Mucosa of descending colon (tissue), 3 donors: ENCODE measurements at regions not wholly inside any gene's neighbourhood (a gene's known extent, or its start where the extent isn't known, plus 50 kb on each side); places are given as distances from the start of the nearest gene placed in this dataset.
A peak's percentile ranks its signal among the peaks of the same experiment; 100 is the strongest.

Experiments
- ATAC-seq: fragments of 200-7000 bp; cut with Tn5 transposase; one replicate; pipeline ENCODE4 v1.9.1; 2020; ENCODE audit warnings: mild to moderate bottlenecking, moderate library complexity
- DNase-seq, 3 donors: peaks; one replicate each; pipeline ENCODE4 v3.0.0-alpha.2; 2020
- H3K36me3 ChIP-seq: fragments of 200-600 bp; one replicate; pipeline ENCODE4 v1.8.0; 2021; ENCODE audit warnings: low read depth, mild to moderate bottlenecking
- H3K4me1 ChIP-seq: fragments of 200-600 bp; one replicate; pipeline ENCODE4 v1.8.0; 2021; ENCODE audit warnings: low read depth, mild to moderate bottlenecking
- H3K4me3 ChIP-seq: fragments of 200-600 bp; one replicate; pipeline ENCODE4 v1.8.0; 2021; ENCODE audit warnings: mild to moderate bottlenecking
- H3K9me3 ChIP-seq: fragments of 200-600 bp; one replicate; pipeline ENCODE4 v1.8.0; 2021; ENCODE audit warnings: mild to moderate bottlenecking
- CTCF ChIP-seq: fragments of 200-600 bp; IDR thresholded peaks from one replicate; pipeline ENCODE4 v1.8.0; 2022; ENCODE audit warnings: antibody characterized with exemption, mild to moderate bottlenecking
- intact Hi-C, 2 donors: fragments of 100-400 bp; cut with DNase I in 1 of 2; cut with micrococcal nuclease in 1 of 2; formaldehyde crosslinking; loops; one replicate each; pipeline versions ENCODE4 v1.11.0 to v1.11.1; 2022; cut with DNase I, micrococcal nuclease
- donor health status: DM: no; HTN: no; CAD: no; lungs with moderate emphysema.
- donor health status: DM: no; HTN: no; CAD: no.
- donor health status: DM: no; HTN: yes; CAD: no.

GRCh38 chr6:1136415-1136774, 175.5 kb upstream of the FOXQ1 start:
- intact Hi-C loops = no loop called here
- H3K4me3 ChIP-seq = no peak overlapping the region
- DNase-seq (peak in 1 of 3 donors; percentile 6), ATAC-seq (no peak)
- H3K4me1 ChIP-seq = no peaks in the 10 kb centered on the region
- H3K9me3 ChIP-seq = peaks cover 7% of the 10 kb centered on the region
- TF ChIP-seq CTCF = no peak
- H3K36me3 ChIP-seq = no peaks in the 10 kb centered on the region

GRCh38 chr6:1135726-1136414, 176.0 kb upstream of the FOXQ1 start:
- H3K4me3 ChIP-seq = no peak overlapping the region
- peaks cover 7% of the 10 kb centered on the region for H3K9me3 ChIP-seq
- no peak for DNase-seq
- H3K36me3 ChIP-seq = no peaks in the 10 kb centered on the region
- no peak for ATAC-seq
- intact Hi-C loops = no loop called here
- H3K4me1 ChIP-seq = no peaks in the 10 kb centered on the region
- TF ChIP-seq CTCF = no peak

GRCh38 chr6:1131285-1132079, 180.4 kb upstream of the FOXQ1 start:
- H3K4me3 ChIP-seq = no peak overlapping the region
- no peaks in the 10 kb centered on the region for H3K4me1 ChIP-seq
- peak in 1 of 3 donors; percentile 11 for DNase-seq
- ATAC-seq = peak; percentile 45
- H3K9me3 ChIP-seq = no peaks in the 10 kb centered on the region
- intact Hi-C loops = no loop called here
- TF ChIP-seq CTCF = no peak
- no peaks in the 10 kb centered on the region for H3K36me3 ChIP-seq

- intact Hi-C loops = no loop called here
- H3K36me3 ChIP-seq = no peaks in the 10 kb centered on the region
- no peaks in the 10 kb centered on the region for H3K4me1 ChIP-seq
- H3K4me3 ChIP-seq = no peak overlapping the region
- no peak for TF ChIP-seq CTCF
- no peaks in the 10 kb centered on the region for H3K9me3 ChIP-seq
- DNase-seq = no peak
- no peak for ATAC-seq
These were observed 181.2 kb upstream of the FOXQ1 start for GRCh38 chr6:1130709-1131108.

- intact Hi-C loops = no loop called here
- Histone ChIP-seq H3K4me1 (no peaks in the 10 kb centered on the region), H3K4me3 (no peak overlapping the region), H3K36me3 (no peaks in the 10 kb centered on the region), H3K9me3 (no peaks in the 10 kb centered on the region)
- ATAC-seq (no peak), DNase-seq (no peak)
- no peak for TF ChIP-seq CTCF
These were observed 182.8 kb upstream of the FOXQ1 start for GRCh38 chr6:1129131-1129530.
